Prostate gland (tissue), 2 donors: ENCODE measurements at regions not wholly inside any gene's neighbourhood (a gene's known extent, or its start where the extent isn't known, plus 50 kb on each side); places are given as distances from the start of the nearest gene placed in this dataset.

Experiments
- CTCF ChIP-seq, 4 experiments: fragments of 200-600 bp in 2 of 4; fragments of 450-650 bp in 2 of 4; sonication (generic) in 2 of 4; IDR thresholded peaks; 1 replicate in 3 of 4; 2 replicates in 1 of 4; pipeline ENCODE4 v1.5.1; 2016 to 2019; ENCODE audit warnings: antibody characterized with exemption in 4 of 4, mild to moderate bottlenecking in 2 of 4, moderate library complexity in 2 of 4
- POLR2A ChIP-seq: fragments of 450-650 bp; IDR thresholded peaks from one replicate; pipeline ENCODE4 v1.6.1; 2016; ENCODE audit warnings: antibody characterized with exemption, mild to moderate bottlenecking
- POLR2AphosphoS5 ChIP-seq: sonication (generic); formaldehyde crosslinking; IDR thresholded peaks from one replicate; pipeline ENCODE4 v1.6.1; 2017; ENCODE audit warnings: antibody characterized with exemption

GRCh38 chr20:24808616-24809015 lies 140.5 kb upstream of the CST7 start:
- TF ChIP-seq CTCF (IDR thresholded peaks at IDR 0.05) (no peak), POLR2A (no peak), POLR2AphosphoS5 (no peak)
